ENCODE measurements at regions not wholly inside any gene's neighbourhood (a gene's known extent, or its start where the extent isn't known, plus 50 kb on each side); places are given as distances from the start of the nearest gene placed in this dataset.

DNA sequence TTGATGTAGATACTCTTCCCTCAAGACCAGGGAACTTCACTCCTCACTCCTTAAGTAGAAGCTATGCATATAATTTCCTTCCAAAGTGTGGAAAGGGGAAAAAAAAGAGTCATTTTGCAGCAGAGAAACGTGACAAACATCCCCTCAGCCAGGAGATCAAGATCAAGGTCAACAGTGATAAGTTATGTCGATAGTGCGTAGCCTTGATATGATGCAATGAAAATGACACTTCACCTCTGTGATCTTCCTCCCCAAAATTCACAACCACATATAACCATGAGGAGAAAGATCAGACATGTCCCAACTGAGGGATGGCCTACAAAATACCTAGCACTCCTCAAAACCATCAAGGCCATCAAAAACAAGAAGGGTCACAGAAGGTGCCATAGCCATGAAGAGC, 160.4 kb upstream of the MYLIP start:
- TF ChIP-seq HDAC2 (IDR thresholded peaks at IDR 0.05) = no peak
- TF ChIP-seq, protein P1, sequence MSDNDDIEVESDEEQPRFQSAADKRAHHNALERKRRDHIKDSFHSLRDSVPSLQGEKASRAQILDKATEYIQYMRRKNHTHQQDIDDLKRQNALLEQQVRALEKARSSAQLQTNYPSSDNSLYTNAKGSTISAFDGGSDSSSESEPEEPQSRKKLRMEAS (IDR thresholded peaks at IDR 0.05) = no peak
- no peak for TF ChIP-seq CHD2 (IDR thresholded peaks at IDR 0.05; ENCODE audit: low read length, partially characterized antibody)
- TF ChIP-seq, protein P2, sequence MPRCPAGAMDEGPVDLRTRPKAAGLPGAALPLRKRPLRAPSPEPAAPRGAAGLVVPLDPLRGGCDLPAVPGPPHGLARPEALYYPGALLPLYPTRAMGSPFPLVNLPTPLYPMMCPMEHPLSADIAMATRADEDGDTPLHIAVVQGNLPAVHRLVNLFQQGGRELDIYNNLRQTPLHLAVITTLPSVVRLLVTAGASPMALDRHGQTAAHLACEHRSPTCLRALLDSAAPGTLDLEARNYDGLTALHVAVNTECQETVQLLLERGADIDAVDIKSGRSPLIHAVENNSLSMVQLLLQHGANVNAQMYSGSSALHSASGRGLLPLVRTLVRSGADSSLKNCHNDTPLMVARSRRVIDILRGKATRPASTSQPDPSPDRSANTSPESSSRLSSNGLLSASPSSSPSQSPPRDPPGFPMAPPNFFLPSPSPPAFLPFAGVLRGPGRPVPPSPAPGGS (IDR thresholded peaks at IDR 0.05) = no peak
- TF ChIP-seq POLR2AphosphoS2 (conservative IDR thresholded peaks at IDR 0.05; ENCODE audit: low read length) = no peak
- no peak for TF ChIP-seq CBX2 (IDR thresholded peaks at IDR 0.05; ENCODE audit: borderline replicate concordance, low read depth)
- TF ChIP-seq GATA3 (IDR thresholded peaks at IDR 0.05; ENCODE audit: borderline replicate concordance) = no peak
- no peak for TF ChIP-seq HOXB5 (CRISPR knock-in tag; IDR thresholded peaks at IDR 0.05)
- no peak for TF ChIP-seq CBX8 (IDR thresholded peaks at IDR 0.05)
- TF ChIP-seq SREBF2 (IDR thresholded peaks at IDR 0.05) = no peak
- TF ChIP-seq FOSL2 (IDR thresholded peaks at IDR 0.05) = no peak
- TF ChIP-seq FOSL2 (CRISPR knock-in tag; IDR thresholded peaks at IDR 0.05) = no peak
- no peak for TF ChIP-seq POLR2A (IDR thresholded peaks at IDR 0.05; ENCODE audit: low read length)
- no peak for TF ChIP-seq FOSB (CRISPR knock-in tag; IDR thresholded peaks at IDR 0.05)
- no peak for TF ChIP-seq ESRRA (IDR thresholded peaks at IDR 0.05; ENCODE audit: borderline replicate concordance, low read length)
- TF ChIP-seq EP300 (IDR thresholded peaks at IDR 0.05) = no peak
- TF ChIP-seq HOXA7 (CRISPR knock-in tag; IDR thresholded peaks at IDR 0.05) = no peak
- no peak for TF ChIP-seq FOXS1 (CRISPR knock-in tag; IDR thresholded peaks at IDR 0.05)
- no peak for TF ChIP-seq ZFP36 (IDR thresholded peaks at IDR 0.05; ENCODE audit: borderline replicate concordance, partially characterized antibody)
- TF ChIP-seq, protein P3, sequence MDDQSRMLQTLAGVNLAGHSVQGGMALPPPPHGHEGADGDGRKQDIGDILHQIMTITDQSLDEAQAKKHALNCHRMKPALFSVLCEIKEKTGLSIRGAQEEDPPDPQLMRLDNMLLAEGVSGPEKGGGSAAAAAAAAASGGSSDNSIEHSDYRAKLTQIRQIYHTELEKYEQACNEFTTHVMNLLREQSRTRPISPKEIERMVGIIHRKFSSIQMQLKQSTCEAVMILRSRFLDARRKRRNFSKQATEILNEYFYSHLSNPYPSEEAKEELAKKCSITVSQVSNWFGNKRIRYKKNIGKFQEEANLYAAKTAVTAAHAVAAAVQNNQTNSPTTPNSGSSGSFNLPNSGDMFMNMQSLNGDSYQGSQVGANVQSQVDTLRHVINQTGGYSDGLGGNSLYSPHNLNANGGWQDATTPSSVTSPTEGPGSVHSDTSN (IDR thresholded peaks at IDR 0.05) = no peak
- TF ChIP-seq EHF (CRISPR knock-in tag; IDR thresholded peaks at IDR 0.05) = no peak
- ChIA-PET CTCF (interaction anchor here (0.6 kb wide), 1 partner anchor 110 kb away, joined by 3 read pairs; no protein-coding TSS in a partner anchor), POLR2A (no interaction called here)
- H3K4me3 ChIP-seq = no peak overlapping the region
- no peak overlapping the region for H3K27ac ChIP-seq
- no peak for DNase-seq (ENCODE audit: low read depth in 1 of 2, low spot score in 1 of 2)
- no peaks in the 10 kb centered on the region for H3K9me3 ChIP-seq
- no peak for ATAC-seq
- WGBS (ENCODE audit: missing lambda C conversion rate) = 42% methylated on average over 3 of the region's 3 CpGs
- FAIRE-seq = no peak
- H3K4me1 ChIP-seq = no peaks in the 10 kb centered on the region
- H3K4me2 ChIP-seq = no peak overlapping the region

DNA sequence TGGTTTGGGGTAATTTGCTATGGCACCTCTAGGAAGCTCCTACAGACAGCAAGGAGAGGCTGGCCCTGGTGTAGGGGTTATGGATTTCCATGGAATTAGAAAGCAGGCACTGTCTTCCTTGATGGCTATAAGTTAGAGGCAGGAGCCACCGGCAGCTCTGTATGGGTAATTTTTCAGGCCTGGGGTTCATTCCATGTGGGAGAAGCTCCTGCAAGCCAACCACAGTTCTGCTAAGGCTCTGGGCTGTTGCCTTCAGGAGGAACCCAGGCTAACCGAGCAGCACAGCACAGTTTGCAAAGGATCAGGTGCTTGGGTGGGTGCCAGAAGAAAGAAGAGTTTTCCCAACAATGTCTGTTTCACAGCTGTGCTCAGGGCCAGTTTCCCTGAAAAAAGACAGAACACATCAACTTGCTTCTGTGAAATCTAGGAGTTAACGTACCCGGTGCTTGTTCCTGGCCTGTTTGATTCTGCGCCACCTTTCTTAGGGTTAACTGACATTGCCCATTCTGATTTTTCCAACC, 162.8 kb upstream of the MYLIP start:
- H3K9me3 ChIP-seq = no peaks in the 10 kb centered on the region
- DNase-seq (ENCODE audit: low read depth in 1 of 2, low spot score in 1 of 2) (no peak), ATAC-seq (no peak), FAIRE-seq (no peak)
- WGBS (ENCODE audit: missing lambda C conversion rate) = 56% methylated on average over 3 of the region's 5 CpGs
- H3K27ac ChIP-seq = no peak overlapping the region
- H3K4me3 ChIP-seq = no peak overlapping the region
- no peaks in the 10 kb centered on the region for H3K4me1 ChIP-seq
- ChIA-PET CTCF (interaction anchor here (0.9 kb wide), 1 partner anchor 24 kb away, joined by 3 read pairs; no protein-coding TSS in a partner anchor), POLR2A (no interaction called here)
- no peak overlapping the region for H3K4me2 ChIP-seq
- TF ChIP-seq MAZ (IDR thresholded peaks at IDR 0.05; ENCODE audit: borderline replicate concordance, low read depth, low read length) (no peak), CHD4 (IDR thresholded peaks at IDR 0.05; ENCODE audit: borderline replicate concordance) (no peak), ESRRA (IDR thresholded peaks at IDR 0.05; ENCODE audit: borderline replicate concordance, low read length) (no peak), MYC (IDR thresholded peaks at IDR 0.05; ENCODE audit: borderline replicate concordance, low read length) (no peak), EHF (CRISPR knock-in tag; IDR thresholded peaks at IDR 0.05) (no peak), SMC3 (IDR thresholded peaks at IDR 0.05) (no peak), HOXB13 (CRISPR knock-in tag; IDR thresholded peaks at IDR 0.05; ENCODE audit: low read depth) (no peak), CBX8 (IDR thresholded peaks at IDR 0.05) (no peak), NPAS2 (CRISPR knock-in tag; IDR thresholded peaks at IDR 0.05; ENCODE audit: borderline replicate concordance) (no peak)
- TF ChIP-seq, protein P4, sequence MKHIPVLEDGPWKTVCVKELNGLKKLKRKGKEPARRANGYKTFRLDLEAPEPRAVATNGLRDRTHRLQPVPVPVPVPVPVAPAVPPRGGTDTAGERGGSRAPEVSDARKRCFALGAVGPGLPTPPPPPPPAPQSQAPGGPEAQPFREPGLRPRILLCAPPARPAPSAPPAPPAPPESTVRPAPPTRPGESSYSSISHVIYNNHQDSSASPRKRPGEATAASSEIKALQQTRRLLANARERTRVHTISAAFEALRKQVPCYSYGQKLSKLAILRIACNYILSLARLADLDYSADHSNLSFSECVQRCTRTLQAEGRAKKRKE (CRISPR knock-in tag; IDR thresholded peaks at IDR 0.05; ENCODE audit: low read depth) = no peak
- TF ChIP-seq, protein P1 (IDR thresholded peaks at IDR 0.05) = no peak

Measured in A549 (cell line).